ENCODE measurements at regions not wholly inside any gene's neighbourhood (a gene's known extent, or its start where the extent isn't known, plus 50 kb on each side); places are given as distances from the start of the nearest gene placed in this dataset.

DNA sequence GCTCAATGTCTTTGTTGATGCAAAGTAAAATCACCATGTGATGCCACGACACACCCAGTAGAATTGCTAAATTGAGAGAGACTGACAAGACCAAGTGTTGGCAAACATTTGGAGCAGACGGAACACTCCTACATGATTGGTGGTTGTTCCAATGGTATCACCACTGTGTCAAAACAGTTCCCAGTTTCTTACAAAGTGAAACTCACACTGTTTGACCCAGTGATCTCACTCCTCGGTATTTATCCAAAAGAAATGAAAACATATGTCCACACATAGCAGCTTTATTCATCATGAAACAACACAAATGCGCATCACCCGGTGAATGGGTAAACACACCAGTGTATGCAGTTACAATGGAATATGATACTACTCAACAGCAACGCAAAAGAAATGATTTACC, 74.0 kb upstream of the SULF2 start:
- H3K4me1 ChIP-seq (ENCODE audit: control insufficient read depth in 1 of 2, insufficient read depth in 2 of 2, low read length in 2 of 2) = peaks cover 8 to 9% of the 10 kb centered on the region in 2 experiments
- no peak overlapping the region for H2BK5ac ChIP-seq (ENCODE audit: low read depth, low read length, poor library complexity)
- no peak overlapping the region for H3K9ac ChIP-seq (ENCODE audit: low read length)
- H3K27me3 ChIP-seq (ENCODE audit: insufficient read depth, low read length) = no peaks in the 10 kb centered on the region
- H3K27ac ChIP-seq (ENCODE audit: low read depth, low read length) = no peak overlapping the region
- peaks cover 4% of the 10 kb centered on the region for H3K9me3 ChIP-seq (ENCODE audit: insufficient read depth, low read depth, low read length)
- no peak overlapping the region for H3K23ac ChIP-seq (ENCODE audit: low read length)
- no peak overlapping the region for H3K4ac ChIP-seq (ENCODE audit: low read depth, low read length)
- no peak overlapping the region for H4K8ac ChIP-seq (ENCODE audit: low read depth, low read length)
- no CpG with 5 or more reads among the region's 6 CpGs for WGBS (ENCODE audit: extremely low coverage, insufficient coverage, insufficient read length)
- H2AFZ ChIP-seq (ENCODE audit: insufficient read depth, low read length, poor library complexity) = no peak overlapping the region
- no peaks in the 10 kb centered on the region for H3K79me2 ChIP-seq (ENCODE audit: control insufficient read depth, insufficient read depth, low read length, poor library complexity)
- no peak overlapping the region for H2BK12ac ChIP-seq (ENCODE audit: low read length)
- H4K91ac ChIP-seq (ENCODE audit: low read depth, low read length) = no peak overlapping the region
- H2BK120ac ChIP-seq (ENCODE audit: insufficient read depth, low read length, poor library complexity) = no peak overlapping the region
- no peak overlapping the region for H4K12ac ChIP-seq (ENCODE audit: low read depth, low read length)
- H2AK5ac ChIP-seq (ENCODE audit: low read length) = no peak overlapping the region
- no peak for DNase-seq
- H3K14ac ChIP-seq (ENCODE audit: low read length) = no peak overlapping the region
- H3K36me3 ChIP-seq (ENCODE audit: control insufficient read depth in 1 of 2, insufficient read depth in 2 of 2, low read length in 2 of 2) = no peaks in the 10 kb centered on the region
- no peaks in the 10 kb centered on the region for H3K79me1 ChIP-seq (ENCODE audit: low read length)
- no peak overlapping the region for H3K4me2 ChIP-seq (ENCODE audit: low read length)
- H3K4me3 ChIP-seq (ENCODE audit: low read depth, low read length) = no peak overlapping the region
- H3K18ac ChIP-seq (ENCODE audit: low read length) = no peak overlapping the region

DNA sequence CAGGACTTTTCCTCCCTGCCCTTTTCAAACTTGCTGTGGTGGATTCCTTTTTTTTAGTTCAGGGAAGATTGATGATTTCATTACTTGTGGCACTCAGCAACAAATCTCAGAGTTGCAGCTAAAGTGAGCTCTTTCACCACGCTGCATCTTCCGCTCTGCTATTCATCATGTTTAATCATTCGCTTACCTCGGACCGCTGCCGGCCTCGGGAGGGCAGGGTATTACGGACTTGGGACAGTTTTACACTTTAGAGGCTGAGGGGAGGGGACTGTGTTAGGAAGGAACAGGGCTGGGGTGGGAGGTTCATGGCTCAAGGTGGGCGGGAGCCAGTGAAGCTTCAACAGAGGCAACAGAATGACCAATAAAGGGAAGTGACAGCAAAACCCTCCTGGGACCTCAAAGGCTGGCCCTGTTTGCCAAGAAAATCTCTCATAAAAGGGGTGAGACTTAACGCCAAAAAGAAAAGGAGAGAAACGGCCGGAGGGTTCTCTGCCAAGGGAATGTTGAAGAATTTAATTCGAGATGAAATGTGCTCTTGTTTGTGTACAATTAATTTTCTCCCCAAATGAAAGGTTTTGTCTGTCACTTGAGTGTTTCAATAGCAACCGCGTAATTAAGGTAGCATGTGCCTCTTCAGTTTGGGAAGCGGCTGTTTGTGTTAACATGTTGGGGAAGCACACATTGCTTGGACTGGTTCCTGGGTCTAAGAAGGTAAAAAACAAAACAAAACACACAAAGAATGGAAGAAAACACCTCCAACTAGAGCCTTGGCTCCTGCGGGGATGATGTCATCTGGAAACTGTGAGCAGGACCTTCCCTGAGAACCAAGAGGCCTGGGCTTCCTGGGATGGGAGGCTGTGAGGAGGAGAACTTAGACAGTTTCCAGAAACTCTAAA, 72.5 kb upstream of the SULF2 start:
- Histone ChIP-seq H3K9me3 (ENCODE audit: insufficient read depth, low read depth, low read length) (peaks cover 8% of the 10 kb centered on the region), H3K79me2 (ENCODE audit: control insufficient read depth, insufficient read depth, low read length, poor library complexity) (no peaks in the 10 kb centered on the region), H2BK5ac (ENCODE audit: low read depth, low read length, poor library complexity) (no peak overlapping the region), H3K4me1 (ENCODE audit: control insufficient read depth in 1 of 2, insufficient read depth in 2 of 2, low read length in 2 of 2) (peaks cover 8 to 9% of the 10 kb centered on the region in 2 experiments), H2AK5ac (ENCODE audit: low read length) (no peak overlapping the region), H3K27ac (ENCODE audit: low read depth, low read length) (peak overlapping the region; percentile 28), H4K91ac (ENCODE audit: low read depth, low read length) (no peak overlapping the region), H3K36me3 (ENCODE audit: control insufficient read depth in 1 of 2, insufficient read depth in 2 of 2, low read length in 2 of 2) (no peaks in the 10 kb centered on the region), H3K14ac (ENCODE audit: low read length) (no peak overlapping the region), H2BK12ac (ENCODE audit: low read length) (no peak overlapping the region), H4K8ac (ENCODE audit: low read depth, low read length) (no peak overlapping the region), H2BK120ac (ENCODE audit: insufficient read depth, low read length, poor library complexity) (no peak overlapping the region), H3K4me2 (ENCODE audit: low read length) (no peak overlapping the region), H3K9ac (ENCODE audit: low read length) (no peak overlapping the region), H3K23ac (ENCODE audit: low read length) (no peak overlapping the region), H3K27me3 (ENCODE audit: insufficient read depth, low read length) (no peaks in the 10 kb centered on the region), H2AFZ (ENCODE audit: insufficient read depth, low read length, poor library complexity) (no peak overlapping the region), H3K4ac (ENCODE audit: low read depth, low read length) (no peak overlapping the region), H3K4me3 (ENCODE audit: low read depth, low read length) (no peak overlapping the region), H4K12ac (ENCODE audit: low read depth, low read length) (no peak overlapping the region), H3K18ac (ENCODE audit: low read length) (no peak overlapping the region), H3K79me1 (ENCODE audit: low read length) (no peaks in the 10 kb centered on the region)
- WGBS (ENCODE audit: extremely low coverage, insufficient coverage, insufficient read length) = no CpG with 5 or more reads among the region's 17 CpGs
- DNase-seq = no peak

DNA sequence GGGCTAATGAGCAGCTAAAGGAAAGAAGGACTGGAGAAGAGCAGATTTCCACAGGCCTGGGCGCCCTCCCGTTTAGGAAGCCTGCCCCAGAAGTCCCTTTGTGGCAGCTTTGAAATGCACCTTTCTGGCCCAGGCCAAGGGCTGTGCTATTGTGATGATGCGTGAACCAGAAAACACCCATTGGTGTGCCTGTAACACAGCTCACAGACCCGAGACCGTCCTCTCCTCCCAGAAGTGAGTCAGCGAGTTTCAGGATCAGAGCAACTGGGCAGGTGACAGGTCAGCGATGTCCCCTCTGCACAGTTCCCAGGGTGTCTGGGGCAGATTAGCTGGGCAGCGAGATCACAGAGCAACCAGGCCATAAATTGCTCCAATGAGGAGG, 71.9 kb upstream of the SULF2 start:
- Histone ChIP-seq H2AK5ac (ENCODE audit: low read length) (no peak overlapping the region), H3K9ac (ENCODE audit: low read length) (no peak overlapping the region), H3K36me3 (ENCODE audit: control insufficient read depth in 1 of 2, insufficient read depth in 2 of 2, low read length in 2 of 2) (no peaks in the 10 kb centered on the region), H3K4me1 (ENCODE audit: control insufficient read depth in 1 of 2, insufficient read depth in 2 of 2, low read length in 2 of 2) (peaks cover 8 to 9% of the 10 kb centered on the region in 2 experiments), H4K91ac (ENCODE audit: low read depth, low read length) (no peak overlapping the region), H4K12ac (ENCODE audit: low read depth, low read length) (no peak overlapping the region), H3K18ac (ENCODE audit: low read length) (no peak overlapping the region), H2BK120ac (ENCODE audit: insufficient read depth, low read length, poor library complexity) (no peak overlapping the region), H2BK5ac (ENCODE audit: low read depth, low read length, poor library complexity) (no peak overlapping the region), H3K14ac (ENCODE audit: low read length) (no peak overlapping the region), H4K8ac (ENCODE audit: low read depth, low read length) (no peak overlapping the region), H3K4me3 (ENCODE audit: low read depth, low read length) (no peak overlapping the region), H2AFZ (ENCODE audit: insufficient read depth, low read length, poor library complexity) (no peak overlapping the region), H3K79me2 (ENCODE audit: control insufficient read depth, insufficient read depth, low read length, poor library complexity) (no peaks in the 10 kb centered on the region), H3K27ac (ENCODE audit: low read depth, low read length) (no peak overlapping the region), H2BK12ac (ENCODE audit: low read length) (no peak overlapping the region), H3K79me1 (ENCODE audit: low read length) (no peaks in the 10 kb centered on the region), H3K4ac (ENCODE audit: low read depth, low read length) (no peak overlapping the region), H3K23ac (ENCODE audit: low read length) (no peak overlapping the region), H3K27me3 (ENCODE audit: insufficient read depth, low read length) (no peaks in the 10 kb centered on the region), H3K4me2 (ENCODE audit: low read length) (no peak overlapping the region), H3K9me3 (ENCODE audit: insufficient read depth, low read depth, low read length) (peaks cover 10% of the 10 kb centered on the region)
- no CpG with 5 or more reads among the region's 8 CpGs for WGBS (ENCODE audit: extremely low coverage, insufficient coverage, insufficient read length)
- peak; percentile 10 to 17 for DNase-seq

DNA sequence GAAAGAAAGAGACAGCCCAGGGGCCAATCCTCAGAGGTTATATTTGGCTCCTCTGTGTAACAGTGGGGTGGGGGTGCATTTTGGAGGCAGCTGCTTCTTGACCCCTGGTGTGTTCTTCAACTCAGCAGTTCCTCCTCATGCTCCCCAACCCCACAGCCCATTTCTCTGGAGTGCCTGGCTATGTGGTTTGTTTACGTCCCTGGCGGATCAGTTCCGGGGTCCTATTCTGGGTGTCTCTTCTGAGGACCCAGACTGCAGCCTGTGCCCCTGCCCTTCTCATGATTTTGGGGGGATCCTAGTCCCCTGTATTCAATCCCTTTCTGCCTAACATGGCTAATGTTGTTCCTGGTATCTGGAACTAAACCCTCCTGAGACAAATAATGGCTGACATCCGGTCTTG, 70.5 kb upstream of the SULF2 start:
- WGBS (ENCODE audit: extremely low coverage, insufficient coverage, insufficient read length) = no CpG with 5 or more reads among the region's 4 CpGs
- no peak for DNase-seq
- Histone ChIP-seq H2AFZ (ENCODE audit: insufficient read depth, low read length, poor library complexity) (no peak overlapping the region), H2BK120ac (ENCODE audit: insufficient read depth, low read length, poor library complexity) (no peak overlapping the region), H3K23ac (ENCODE audit: low read length) (no peak overlapping the region), H3K4me1 (ENCODE audit: control insufficient read depth in 1 of 2, insufficient read depth in 2 of 2, low read length in 2 of 2) (peaks cover 8 to 9% of the 10 kb centered on the region in 2 experiments), H2AK5ac (ENCODE audit: low read length) (no peak overlapping the region), H4K91ac (ENCODE audit: low read depth, low read length) (no peak overlapping the region), H4K8ac (ENCODE audit: low read depth, low read length) (no peak overlapping the region), H3K4ac (ENCODE audit: low read depth, low read length) (no peak overlapping the region), H3K27ac (ENCODE audit: low read depth, low read length) (no peak overlapping the region), H3K36me3 (ENCODE audit: control insufficient read depth in 1 of 2, insufficient read depth in 2 of 2, low read length in 2 of 2) (no peaks in the 10 kb centered on the region), H3K9me3 (ENCODE audit: insufficient read depth, low read depth, low read length) (peaks cover 13% of the 10 kb centered on the region), H4K12ac (ENCODE audit: low read depth, low read length) (no peak overlapping the region), H3K27me3 (ENCODE audit: insufficient read depth, low read length) (no peaks in the 10 kb centered on the region), H3K79me2 (ENCODE audit: control insufficient read depth, insufficient read depth, low read length, poor library complexity) (no peaks in the 10 kb centered on the region), H3K9ac (ENCODE audit: low read length) (no peak overlapping the region), H3K79me1 (ENCODE audit: low read length) (no peaks in the 10 kb centered on the region), H3K4me3 (ENCODE audit: low read depth, low read length) (no peak overlapping the region), H3K14ac (ENCODE audit: low read length) (no peak overlapping the region), H2BK12ac (ENCODE audit: low read length) (no peak overlapping the region), H2BK5ac (ENCODE audit: low read depth, low read length, poor library complexity) (no peak overlapping the region), H3K4me2 (ENCODE audit: low read length) (no peak overlapping the region), H3K18ac (ENCODE audit: low read length) (no peak overlapping the region)
